ENCODE measurements at regions not wholly inside any gene's neighbourhood (a gene's known extent, or its start where the extent isn't known, plus 50 kb on each side); places are given as distances from the start of the nearest gene placed in this dataset.

- Mint-ChIP-seq H3K27ac (no peak overlapping the region), H3K27me3 (no peaks in the 10 kb centered on the region), H3K36me3 (ENCODE audit: low read depth) (no peaks in the 10 kb centered on the region), H3K9me3 (no peaks in the 10 kb centered on the region), H3K4me3 (no peak overlapping the region), H3K4me1 (ENCODE audit: low read depth) (no peaks in the 10 kb centered on the region)
- intact Hi-C loops (cut with micrococcal nuclease) = no loop called here
- POLR2A ChIA-PET = no interaction called here
- no peak for ATAC-seq
- DNase-seq = no peak
- CTCF ChIA-PET = no interaction called here
- no peak for TF ChIP-seq CTCF (IDR thresholded peaks at IDR 0.05)
Observed at GRCh38 chr2:126513033-126513432, 142.9 kb upstream of the GYPC start.

GRCh38 chr2:126515471-126515870 lies 140.5 kb upstream of the GYPC start:
- no peak for TF ChIP-seq CTCF (IDR thresholded peaks at IDR 0.05)
- Mint-ChIP-seq H3K27ac (no peak overlapping the region), H3K4me3 (no peak overlapping the region), H3K4me1 (ENCODE audit: low read depth) (no peaks in the 10 kb centered on the region), H3K9me3 (no peaks in the 10 kb centered on the region), H3K36me3 (ENCODE audit: low read depth) (no peaks in the 10 kb centered on the region), H3K27me3 (no peaks in the 10 kb centered on the region)
- DNase-seq = no peak
- intact Hi-C loops (cut with micrococcal nuclease) = no loop called here
- ChIA-PET POLR2A (no interaction called here), CTCF (interaction anchor here (1.8 kb wide), 1 partner anchor 13 kb away, joined by 11 read pairs; no protein-coding TSS in a partner anchor)
- ATAC-seq = no peak

- ATAC-seq (no peak), DNase-seq (no peak)
- Mint-ChIP-seq H3K27me3 (no peaks in the 10 kb centered on the region), H3K36me3 (ENCODE audit: low read depth) (no peaks in the 10 kb centered on the region), H3K27ac (no peak overlapping the region), H3K4me3 (no peak overlapping the region), H3K4me1 (ENCODE audit: low read depth) (no peaks in the 10 kb centered on the region), H3K9me3 (no peaks in the 10 kb centered on the region)
- ChIA-PET POLR2A (no interaction called here), CTCF (interaction anchor here (1.1 kb wide), 1 partner anchor 9 kb away, joined by 3 read pairs; no protein-coding TSS in a partner anchor)
- no peak for TF ChIP-seq CTCF (IDR thresholded peaks at IDR 0.05)
- intact Hi-C loops (cut with micrococcal nuclease) = no loop called here
Observed at GRCh38 chr2:126518196-126518595, 137.8 kb upstream of the GYPC start.

GRCh38 chr2:126527836-126528490 lies 128.0 kb upstream of the GYPC start:
- intact Hi-C loops (cut with micrococcal nuclease) = loop anchor here (1.0 kb wide), 1 partner anchor 249 kb away; no protein-coding TSS in a partner anchor
- CTCF ChIA-PET = interaction anchor here (0.6 to 5.7 kb wide), 50 partner anchors 8 to 1104 kb away, joined by 3 to 116 read pairs (median 4); partner anchors contain the start of gene GYPC
- no peaks in the 10 kb centered on the region for H3K4me1 Mint-ChIP-seq (ENCODE audit: low read depth)
- peak; percentile 87 for DNase-seq
- peak; percentile 64 for TF ChIP-seq CTCF (IDR thresholded peaks at IDR 0.05)
- POLR2A ChIA-PET = no interaction called here
- no peak overlapping the region for H3K27ac Mint-ChIP-seq
- no peak overlapping the region for H3K4me3 Mint-ChIP-seq
- ATAC-seq = peak; percentile 84
- H3K9me3 Mint-ChIP-seq = no peaks in the 10 kb centered on the region
- H3K36me3 Mint-ChIP-seq (ENCODE audit: low read depth) = no peaks in the 10 kb centered on the region
- no peaks in the 10 kb centered on the region for H3K27me3 Mint-ChIP-seq

- ATAC-seq = no peak
- no peaks in the 10 kb centered on the region for H3K9me3 Mint-ChIP-seq
- ChIA-PET POLR2A (interaction anchor here (0.5 kb wide), 1 partner anchor 38 kb away, joined by 5 read pairs; no protein-coding TSS in a partner anchor), CTCF (interaction anchor here (5.7 kb wide), 1 partner anchor 246 kb away, joined by 116 read pairs; no protein-coding TSS in a partner anchor)
- H3K4me1 Mint-ChIP-seq (ENCODE audit: low read depth) = peaks cover 5% of the 10 kb centered on the region
- H3K27ac Mint-ChIP-seq = no peak overlapping the region
- H3K4me3 Mint-ChIP-seq = no peak overlapping the region
- no peaks in the 10 kb centered on the region for H3K36me3 Mint-ChIP-seq (ENCODE audit: low read depth)
- H3K27me3 Mint-ChIP-seq = peaks cover under 1% of the 10 kb centered on the region
- DNase-seq = no peak
- intact Hi-C loops (cut with micrococcal nuclease) = no loop called here
- no peak for TF ChIP-seq CTCF (IDR thresholded peaks at IDR 0.05)
Observed at GRCh38 chr2:126531029-126531428, 124.9 kb upstream of the GYPC start.

Data from activated CD8-positive, alpha-beta T cell treated with anti-CD3 and anti-CD28 coated beads for 36 hours (primary cell).